Uterus (tissue), 2 donors: ENCODE measurements at regions not wholly inside any gene's neighbourhood (a gene's known extent, or its start where the extent isn't known, plus 50 kb on each side); places are given as distances from the start of the nearest gene placed in this dataset.

Experiments used
- POLR2A ChIP-seq, 2 donors: fragments of 450-650 bp; IDR thresholded peaks; one replicate each; pipeline ENCODE4 v1.6.1; 2016; ENCODE audit warnings: antibody characterized with exemption in 2 of 2, mild to moderate bottlenecking in 1 of 2, moderate library complexity in 1 of 2
- TF ChIP-seq, protein P1 (sequence below), 4 experiments: fragments of 200-600 bp in 2 of 4; fragments of 450-650 bp in 2 of 4; sonication (generic) in 2 of 4; IDR thresholded peaks; one replicate each; pipeline ENCODE4 v1.5.1; 2016 to 2019; ENCODE audit warnings: antibody characterized with exemption in 4 of 4, mild to moderate bottlenecking in 2 of 4, moderate library complexity in 1 of 4

DNA sequence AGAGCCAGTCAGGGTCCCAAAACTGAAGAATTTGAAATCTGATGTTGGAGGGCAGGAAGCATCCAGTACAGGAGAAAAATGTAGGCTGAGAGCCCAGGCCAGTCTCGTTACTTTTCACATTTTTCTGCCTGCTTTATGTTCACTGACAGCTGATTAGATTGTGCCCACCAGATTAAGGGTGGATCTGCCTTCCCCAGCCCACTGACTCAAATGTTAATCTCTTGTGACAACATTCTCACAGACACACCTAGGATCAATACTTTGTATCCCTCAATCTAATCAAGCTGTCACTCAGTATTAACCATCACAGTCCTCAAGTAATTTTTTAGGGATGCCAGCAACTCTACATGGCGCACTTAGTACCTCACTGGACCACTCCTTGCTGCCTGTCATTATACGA, 1345.3 kb downstream of the FAM181B start:
- TF ChIP-seq, protein P1, sequence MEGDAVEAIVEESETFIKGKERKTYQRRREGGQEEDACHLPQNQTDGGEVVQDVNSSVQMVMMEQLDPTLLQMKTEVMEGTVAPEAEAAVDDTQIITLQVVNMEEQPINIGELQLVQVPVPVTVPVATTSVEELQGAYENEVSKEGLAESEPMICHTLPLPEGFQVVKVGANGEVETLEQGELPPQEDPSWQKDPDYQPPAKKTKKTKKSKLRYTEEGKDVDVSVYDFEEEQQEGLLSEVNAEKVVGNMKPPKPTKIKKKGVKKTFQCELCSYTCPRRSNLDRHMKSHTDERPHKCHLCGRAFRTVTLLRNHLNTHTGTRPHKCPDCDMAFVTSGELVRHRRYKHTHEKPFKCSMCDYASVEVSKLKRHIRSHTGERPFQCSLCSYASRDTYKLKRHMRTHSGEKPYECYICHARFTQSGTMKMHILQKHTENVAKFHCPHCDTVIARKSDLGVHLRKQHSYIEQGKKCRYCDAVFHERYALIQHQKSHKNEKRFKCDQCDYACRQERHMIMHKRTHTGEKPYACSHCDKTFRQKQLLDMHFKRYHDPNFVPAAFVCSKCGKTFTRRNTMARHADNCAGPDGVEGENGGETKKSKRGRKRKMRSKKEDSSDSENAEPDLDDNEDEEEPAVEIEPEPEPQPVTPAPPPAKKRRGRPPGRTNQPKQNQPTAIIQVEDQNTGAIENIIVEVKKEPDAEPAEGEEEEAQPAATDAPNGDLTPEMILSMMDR (IDR thresholded peaks at IDR 0.05), result no peak
- no peak for TF ChIP-seq POLR2A (IDR thresholded peaks at IDR 0.05)
